Small intestine (tissue), 7 donors: ENCODE measurements at regions not wholly inside any gene's neighbourhood (a gene's known extent, or its start where the extent isn't known, plus 50 kb on each side); places are given as distances from the start of the nearest gene placed in this dataset.
"Not testable (repeated sequence)": the region's sequence is repeated elsewhere in the genome, so short reads cannot be mapped to it uniquely, and the experiment has no call there.

ENCODE experiments used
- DNase-seq, 2 donors: peaks; one replicate each; pipeline versions ENCODE4 v3.0.0 to v3.0.0-alpha.2; 2013
- FAIRE-seq: peaks from 2 replicates; lab custom pipeline; 2012; peaks lifted over from hg19 to GRCh38; lab: Jason Lieb, UNC
- H3K27ac ChIP-seq, 3 donors: one replicate each; pipeline ENCODE4 v1.5.1; 2013; ENCODE audit warnings: low read length in 2 of 3, mild to moderate bottlenecking in 2 of 3, control low read depth in 1 of 3, inconsistent platforms in 1 of 3, low read depth in 1 of 3, moderate library complexity in 1 of 3
- H3K27me3 ChIP-seq, 3 donors: one replicate each; pipeline ENCODE4 v1.6.1; 2013; ENCODE audit warnings: low read length in 3 of 3, inconsistent platforms in 1 of 3; ENCODE audit not compliant: control insufficient read depth in 3 of 3, insufficient read depth in 3 of 3
- H3K36me3 ChIP-seq, 3 donors: one replicate each; pipeline ENCODE4 v1.6.1; 2013; ENCODE audit warnings: low read length in 3 of 3, inconsistent platforms in 1 of 3, low read depth in 1 of 3, mild to moderate bottlenecking in 1 of 3, moderate library complexity in 1 of 3; ENCODE audit not compliant: control insufficient read depth in 3 of 3, insufficient read depth in 2 of 3
- H3K4me1 ChIP-seq, 3 donors: one replicate each; pipeline ENCODE4 v1.6.1; 2013; ENCODE audit warnings: low read length in 2 of 3, inconsistent platforms in 1 of 3, low read depth in 1 of 3, mild to moderate bottlenecking in 1 of 3, moderate library complexity in 1 of 3; ENCODE audit not compliant: control insufficient read depth in 3 of 3, insufficient read depth in 2 of 3
- H3K4me3 ChIP-seq, 3 donors: one replicate each; pipeline ENCODE4 v1.5.1; 2013; ENCODE audit warnings: low read length in 3 of 3, control low read depth in 1 of 3, inconsistent platforms in 1 of 3, low read depth in 1 of 3, mild to moderate bottlenecking in 1 of 3, moderate library complexity in 1 of 3
- H3K9me3 ChIP-seq, 2 donors: one replicate each; pipeline ENCODE4 v1.6.1; 2013; ENCODE audit warnings: low read depth in 1 of 2, low read length in 1 of 2; ENCODE audit not compliant: control insufficient read depth in 2 of 2, insufficient read depth in 1 of 2
- WGBS, 3 donors: extraction: QIAGEN DNeasy Blood & Tissue Kit; methylation state at CpG; one replicate each; pipeline ENCODE4 v1.1.7; 2013; 5-methylcytosine and 5-hydroxymethylcytosine counted together
- donor health status: healthy with polysubstance abuse.
- donor health status: control.
- donor health status: control.
- donor health status: Bipolar disorder and iron deficiency.
- donor health status: healthy.

DNA sequence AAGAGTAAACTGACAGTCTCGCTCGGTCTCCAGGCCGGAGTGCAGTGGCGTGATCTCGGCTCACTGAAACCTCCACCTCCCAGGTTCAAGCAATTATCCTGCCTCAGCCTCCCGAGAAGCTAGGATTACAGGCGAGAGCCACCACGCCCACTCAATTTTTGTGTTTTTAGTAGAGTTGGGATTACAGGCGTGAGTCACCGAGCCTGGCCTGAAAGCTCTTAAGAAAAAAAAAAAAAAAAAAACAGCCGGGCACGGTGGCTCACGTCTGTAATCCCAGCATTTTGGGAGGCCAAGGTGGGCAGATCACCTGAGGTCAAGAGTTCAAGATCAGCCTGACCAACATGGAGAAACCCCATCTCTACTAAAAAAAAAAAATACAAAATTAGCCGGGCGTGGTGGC is 55.3 kb upstream of the THOC2 start:
- not testable (repeated sequence) for H3K4me1 ChIP-seq, H3K9me3 ChIP-seq, H3K27ac ChIP-seq, H3K27me3 ChIP-seq, FAIRE-seq, H3K4me3 ChIP-seq, DNase-seq, H3K36me3 ChIP-seq
- 89 to 91% (median 89%) methylated on average over 13 to 15 of the region's 15 CpGs for WGBS, 3 donors

DNA sequence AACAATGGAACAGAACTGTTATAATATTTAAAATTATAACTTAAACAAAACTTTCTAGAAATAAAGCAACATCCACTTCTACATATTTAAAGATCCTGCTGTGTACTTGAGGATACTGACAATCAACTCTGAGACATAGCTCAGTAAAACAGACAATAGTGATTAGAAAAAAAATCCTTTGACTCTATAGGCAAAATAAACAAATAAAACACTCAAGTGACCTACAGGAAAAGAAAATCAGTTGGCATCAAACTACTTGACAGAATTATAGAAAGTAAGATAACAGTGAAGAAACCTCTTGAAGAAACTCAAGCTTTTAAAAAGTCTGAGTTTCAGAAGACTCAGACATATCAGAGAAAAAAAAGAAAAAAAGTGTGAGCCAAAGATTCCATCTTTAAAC is 55.9 kb upstream of the THOC2 start:
- no peak for FAIRE-seq

DNA sequence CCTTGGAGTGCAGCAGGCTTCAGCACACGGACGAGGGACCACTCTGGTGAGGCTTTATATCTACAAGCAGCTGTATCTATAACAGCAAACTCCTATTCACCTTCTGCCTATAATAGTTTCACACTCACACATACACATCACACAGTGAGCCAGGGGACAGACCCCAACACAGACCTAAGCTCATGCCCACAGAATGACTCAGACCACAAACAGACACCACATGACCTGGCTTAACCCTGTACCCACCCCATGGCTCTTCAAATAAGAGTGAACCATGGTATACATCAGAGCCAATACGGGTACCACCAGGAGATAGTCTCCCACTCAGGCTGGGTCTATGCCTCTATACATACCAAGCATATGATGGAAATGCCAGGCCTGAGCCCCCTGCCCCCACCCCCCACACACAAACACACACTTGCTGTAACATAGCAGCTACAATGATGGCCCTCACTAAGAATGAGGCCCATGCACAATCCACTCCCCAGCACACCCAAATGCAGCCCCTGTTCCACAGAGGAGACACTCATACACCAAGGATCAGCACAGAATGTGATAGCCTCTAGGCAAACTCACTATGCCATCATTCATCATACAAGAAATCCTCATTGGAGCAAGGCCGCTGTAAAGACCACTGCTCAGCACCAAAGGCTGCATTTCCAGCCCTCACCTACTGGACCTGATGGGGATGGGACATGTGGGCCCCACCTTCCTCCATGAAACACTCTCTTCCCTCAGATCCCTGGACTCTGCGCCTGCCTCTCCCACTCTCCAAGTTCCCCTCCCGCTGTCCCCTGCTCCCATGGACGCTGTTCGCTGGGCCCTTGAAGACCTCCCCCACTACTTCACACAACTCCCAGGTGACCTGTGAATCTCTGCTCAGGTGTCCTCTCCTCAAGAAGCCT is 62.1 kb upstream of the XIAP start:
- Histone ChIP-seq H3K36me3 (no peaks in the 10 kb centered on the region), H3K4me1 (peaks cover 0 to 5% (median 0%) of the 10 kb centered on the region in 3 donors), H3K9me3 (no peaks in the 10 kb centered on the region), H3K27me3 (no peaks in the 10 kb centered on the region), H3K4me3 (no peak overlapping the region), H3K27ac (no peak overlapping the region)
- no peak for DNase-seq
- no peak for FAIRE-seq
- WGBS, 3 donors: 76 to 91% (median 89%) methylated on average over 8 of the region's 8 CpGs

More for the DNA sequence above, 55.9 kb upstream of the THOC2 start:
- no peaks in the 10 kb centered on the region for H3K27me3 ChIP-seq
- H3K4me1 ChIP-seq: peaks cover 0 to 4% (median 0%) of the 10 kb centered on the region in 3 donors
- no peak for DNase-seq
- no peak overlapping the region for H3K27ac ChIP-seq
- no peak overlapping the region for H3K4me3 ChIP-seq
- no peaks in the 10 kb centered on the region for H3K36me3 ChIP-seq
- no peaks in the 10 kb centered on the region for H3K9me3 ChIP-seq

DNA sequence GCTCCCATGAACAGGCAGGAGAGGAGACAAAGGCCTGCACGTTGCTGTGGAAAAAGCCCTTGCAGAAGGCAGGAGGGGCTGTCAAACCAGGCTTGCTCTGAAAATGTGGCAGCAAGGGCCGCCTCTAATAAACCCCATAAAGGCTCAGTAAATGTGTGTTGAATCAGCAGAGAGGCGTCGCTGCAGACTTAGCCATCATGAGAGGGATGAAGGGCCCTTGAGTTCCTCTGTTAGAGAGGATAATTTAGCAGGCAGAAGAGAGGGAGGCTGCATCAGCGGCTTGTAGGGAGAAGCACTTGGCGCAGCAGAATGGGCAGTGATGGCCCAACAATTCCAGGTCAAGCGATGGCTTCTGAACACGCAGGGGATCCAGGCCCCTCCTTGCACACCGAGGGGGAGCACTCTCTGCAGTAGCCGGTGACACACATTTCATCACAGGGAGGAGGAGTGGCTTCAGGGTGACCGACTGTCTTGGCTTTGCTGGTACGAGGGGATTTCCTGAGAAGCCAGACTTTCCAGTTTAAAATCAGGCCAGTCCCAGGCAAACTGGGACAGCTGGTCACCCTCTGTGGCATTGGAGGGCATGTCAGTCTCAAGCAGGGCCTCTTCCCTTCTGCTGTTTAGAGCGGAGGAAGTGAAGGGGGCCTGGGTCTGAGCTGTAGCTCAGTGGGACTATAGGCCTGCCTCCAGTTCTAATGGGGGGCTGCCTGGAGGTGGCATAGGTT is 61.0 kb upstream of the XIAP start:
- not testable (repeated sequence) for H3K27ac ChIP-seq, H3K27me3 ChIP-seq, H3K4me1 ChIP-seq, H3K4me3 ChIP-seq, DNase-seq, H3K36me3 ChIP-seq, H3K9me3 ChIP-seq, FAIRE-seq
- 75 to 89% (median 82%) methylated on average over 6 to 12 of the region's 13 CpGs for WGBS, 3 donors

DNA sequence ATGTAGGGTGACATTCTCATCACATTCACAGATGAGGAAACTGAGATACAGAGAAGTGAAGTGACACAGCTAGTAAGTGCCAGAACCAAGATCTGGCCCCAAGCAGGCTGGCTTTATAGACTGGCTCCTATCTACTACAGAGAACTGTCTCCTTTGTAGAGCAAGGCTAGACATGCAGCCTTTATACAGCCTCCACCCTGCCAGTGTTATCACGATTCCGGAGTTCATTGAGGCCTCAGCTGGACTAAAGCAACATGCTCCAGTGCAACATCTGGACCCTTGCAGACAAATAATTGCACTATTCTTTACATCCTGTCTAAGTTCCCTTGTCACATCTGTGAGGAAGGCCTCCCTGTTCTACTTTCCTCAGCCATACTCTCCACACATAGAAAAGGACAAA is 58.0 kb upstream of the XIAP start:
- no peaks in the 10 kb centered on the region for H3K27me3 ChIP-seq
- DNase-seq: peak in 1 of 2 donors; percentile 43
- peak overlapping the region in 1 of 3 donors; percentile 61 for H3K27ac ChIP-seq
- 22 to 60% (median 44%) methylated on average over 2 of the region's 2 CpGs for WGBS, 3 donors
- H3K4me1 ChIP-seq: peaks cover 0 to 12% (median 0%) of the 10 kb centered on the region in 3 donors
- no peak for FAIRE-seq
- H3K36me3 ChIP-seq: no peaks in the 10 kb centered on the region
- H3K9me3 ChIP-seq: no peaks in the 10 kb centered on the region
- no peak overlapping the region for H3K4me3 ChIP-seq

DNA sequence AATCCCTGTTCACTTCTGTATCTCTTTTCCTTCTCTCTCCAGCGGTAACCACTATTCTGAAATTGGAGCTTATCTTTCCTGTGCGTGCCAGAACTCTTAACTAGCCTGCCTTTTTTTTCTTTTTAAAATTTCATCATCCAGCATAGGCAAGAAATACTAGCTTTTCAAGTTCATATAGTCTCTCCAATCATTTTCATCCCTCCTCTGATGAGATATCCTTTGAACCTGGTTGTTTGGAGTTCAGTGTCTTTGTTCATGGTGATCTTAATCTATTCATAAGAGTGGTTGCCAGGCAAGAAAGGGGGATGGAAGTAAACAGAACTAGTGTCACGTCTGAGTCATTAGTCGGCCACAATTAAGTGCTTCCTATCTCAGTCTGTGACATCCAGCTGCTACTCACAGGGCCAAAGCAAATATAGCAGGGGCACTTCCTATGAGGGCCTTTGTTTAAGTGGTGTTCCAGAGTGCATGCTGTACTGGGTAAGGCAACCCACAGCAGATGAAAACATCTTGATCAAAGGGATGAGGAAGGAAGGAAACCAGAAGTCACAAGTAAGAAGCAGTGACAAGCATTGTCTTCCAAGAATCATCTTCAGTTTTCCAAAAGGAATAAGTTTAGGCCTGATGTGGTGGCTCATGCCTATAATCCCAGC is 56.4 kb upstream of the XIAP start:
- DNase-seq: peak; percentile 87 to 88
- H3K27ac ChIP-seq: peak overlapping the region in 2 of 3 donors; percentile 12 to 76
- FAIRE-seq: no peak
- H3K4me1 ChIP-seq: peaks cover 0 to 17% (median 0%) of the 10 kb centered on the region in 3 donors
- no peaks in the 10 kb centered on the region for H3K36me3 ChIP-seq
- no peaks in the 10 kb centered on the region for H3K9me3 ChIP-seq
- no peak overlapping the region for H3K4me3 ChIP-seq
- no peaks in the 10 kb centered on the region for H3K27me3 ChIP-seq
- 8 to 30% (median 12%) methylated on average over 4 of the region's 4 CpGs for WGBS, 3 donors

DNA sequence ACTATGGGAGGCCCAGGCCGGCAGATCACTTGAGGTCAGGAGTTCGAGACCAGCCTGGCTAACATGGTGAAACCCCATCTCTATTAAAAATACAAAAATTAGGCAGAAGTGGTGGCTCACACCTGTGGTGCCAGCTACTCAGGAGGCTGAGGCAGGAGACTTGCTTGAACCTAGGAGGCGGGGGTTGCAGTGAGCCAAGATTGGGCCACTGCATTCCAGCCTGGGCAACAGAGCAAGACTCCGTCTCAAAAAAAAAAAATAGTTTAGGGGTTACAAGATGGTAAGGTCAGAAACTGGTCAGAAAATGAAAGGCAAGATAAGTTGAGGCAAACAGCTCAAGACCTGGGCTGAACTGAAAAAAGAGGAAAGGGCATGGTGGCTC is 55.9 kb upstream of the XIAP start:
- H3K27ac ChIP-seq: peak overlapping the region in 2 of 3 donors; percentile 12 to 76
- H3K4me3 ChIP-seq, H3K9me3 ChIP-seq, H3K36me3 ChIP-seq, FAIRE-seq, H3K27me3 ChIP-seq, DNase-seq: not testable (repeated sequence)
- WGBS, 3 donors: 70 to 86% (median 72%) methylated on average over 4 of the region's 4 CpGs
- peaks cover 0 to 22% (median 0%) of the 10 kb centered on the region in 3 donors for H3K4me1 ChIP-seq

DNA sequence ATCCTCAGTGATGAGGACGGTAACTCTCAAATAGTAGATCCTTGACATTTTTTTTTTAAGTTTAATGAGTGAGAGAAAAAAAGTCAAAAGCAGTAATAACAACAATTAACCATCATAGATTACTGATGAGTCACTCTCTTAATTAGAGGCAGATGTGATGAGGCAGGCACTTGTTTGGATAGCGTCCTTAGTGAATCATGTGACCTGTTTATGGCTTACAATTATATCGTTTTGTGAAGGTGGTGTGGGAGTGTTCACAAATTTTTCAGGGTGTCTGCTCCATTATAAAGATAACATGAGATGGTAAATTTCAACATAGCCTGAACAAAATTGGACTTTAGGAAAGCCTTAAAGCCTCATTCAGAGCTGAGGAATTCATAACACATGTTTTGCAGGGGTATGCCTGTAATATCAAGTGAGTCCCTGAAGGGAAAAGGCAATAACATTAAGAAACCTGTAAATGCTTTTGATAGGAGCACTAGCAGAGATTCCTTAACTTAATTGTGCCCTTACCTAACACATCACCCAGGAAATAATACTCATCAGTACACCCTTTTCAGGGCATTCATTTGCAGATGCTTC is 51.9 kb upstream of the XIAP start:
- FAIRE-seq: no peak
- no peak overlapping the region for H3K4me3 ChIP-seq
- no peaks in the 10 kb centered on the region for H3K27me3 ChIP-seq
- H3K4me1 ChIP-seq: peaks cover 0 to 24% (median 0%) of the 10 kb centered on the region in 3 donors
- H3K9me3 ChIP-seq: no peaks in the 10 kb centered on the region
- DNase-seq: peak; percentile 59 to 69
- H3K36me3 ChIP-seq: no peaks in the 10 kb centered on the region
- peak overlapping the region in 2 of 3 donors; percentile 49 to 93 for H3K27ac ChIP-seq
- WGBS, 3 donors: 10 to 38% (median 28%) methylated on average over 3 of the region's 3 CpGs
